Breast epithelium (tissue), 4 donors: ENCODE measurements at regions not wholly inside any gene's neighbourhood (a gene's known extent, or its start where the extent isn't known, plus 50 kb on each side); places are given as distances from the start of the nearest gene placed in this dataset.
"Not testable (repeated sequence)": the region's sequence is repeated elsewhere in the genome, so short reads cannot be mapped to it uniquely, and the experiment has no call there.

Source experiments
- DNase-seq, 2 donors: peaks; one replicate each; pipeline ENCODE4 v3.0.0-alpha.2; 2019; ENCODE audit warnings: low spot score in 2 of 2
- H3K27ac ChIP-seq, 2 donors: fragments of 200-600 bp; sonication (generic) in 1 of 2; one replicate each; pipeline ENCODE4 v1.5.1; 2016 to 2019; ENCODE audit warnings: mild to moderate bottlenecking in 1 of 2
- H3K27me3 ChIP-seq, 2 donors: fragments of 200-600 bp; sonication (generic) in 1 of 2; one replicate each; pipeline versions ENCODE4 v1.5.1 to v1.6.0; 2017 to 2019; ENCODE audit warnings: control low read depth in 1 of 2, mild to moderate bottlenecking in 1 of 2
- H3K36me3 ChIP-seq: fragments of 200-600 bp; one replicate; pipeline ENCODE4 v1.5.1; 2019
- H3K4me1 ChIP-seq, 2 donors: fragments of 200-600 bp; sonication (generic); one replicate each; pipeline ENCODE4 v1.5.1; 2016 to 2019; ENCODE audit warnings: control low read depth in 1 of 2
- H3K4me3 ChIP-seq, 3 donors: fragments of 200-600 bp; sonication (generic); 1 replicate in 2 of 3; 2 replicates in 1 of 3; pipeline ENCODE4 v1.5.1; 2016 to 2019; ENCODE audit warnings: mild to moderate bottlenecking in 3 of 3, moderate library complexity in 2 of 3
- H3K9me3 ChIP-seq, 2 donors: fragments of 200-600 bp; sonication (generic) in 1 of 2; one replicate each; pipeline ENCODE4 v1.5.1; 2016 to 2019; ENCODE audit warnings: control low read depth in 1 of 2
- POLR2AphosphoS5 ChIP-seq, 3 donors: sonication (generic); formaldehyde crosslinking; IDR thresholded peaks; one replicate each; pipeline ENCODE4 v1.6.1; 2017; ENCODE audit warnings: antibody characterized with exemption in 3 of 3
- intact Hi-C: fragments of 100-400 bp; cut with DNase I; formaldehyde crosslinking; loops from one replicate; pipeline ENCODE4 v1.15.1; 2023; ENCODE audit warnings: low total_unique reads
- TF ChIP-seq, protein P1 (sequence below), 3 donors: fragments of 450-650 bp; IDR thresholded peaks; one replicate each; pipeline ENCODE4 v1.5.1; 2016 to 2017; ENCODE audit warnings: antibody characterized with exemption in 3 of 3, mild to moderate bottlenecking in 3 of 3, moderate library complexity in 3 of 3

DNA sequence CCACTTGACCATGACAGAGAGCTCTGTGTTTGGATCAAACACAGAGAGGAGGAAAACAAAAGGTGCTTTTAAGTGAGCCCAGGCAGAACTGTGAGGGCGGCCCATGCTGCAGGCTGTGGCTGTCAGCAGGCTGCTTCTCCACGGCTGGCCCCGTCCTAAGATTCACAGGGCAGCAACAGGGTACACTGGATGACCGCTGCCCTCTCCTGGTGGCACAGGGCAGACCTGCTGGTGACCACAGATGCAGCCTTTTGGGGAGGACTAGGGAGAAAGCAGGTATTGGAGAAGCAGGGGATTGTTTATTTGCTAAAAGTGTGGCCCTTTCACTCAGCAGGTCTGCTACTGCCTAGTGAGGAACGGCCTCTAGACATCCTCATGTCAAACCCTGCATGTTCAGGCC lies 183.7 kb downstream of the ADRA2C start:
- DNase-seq, H3K9me3 ChIP-seq, H3K4me1 ChIP-seq, H3K27ac ChIP-seq, H3K36me3 ChIP-seq, H3K27me3 ChIP-seq, intact Hi-C loops, H3K4me3 ChIP-seq: not testable (repeated sequence)
- TF ChIP-seq, protein P1, sequence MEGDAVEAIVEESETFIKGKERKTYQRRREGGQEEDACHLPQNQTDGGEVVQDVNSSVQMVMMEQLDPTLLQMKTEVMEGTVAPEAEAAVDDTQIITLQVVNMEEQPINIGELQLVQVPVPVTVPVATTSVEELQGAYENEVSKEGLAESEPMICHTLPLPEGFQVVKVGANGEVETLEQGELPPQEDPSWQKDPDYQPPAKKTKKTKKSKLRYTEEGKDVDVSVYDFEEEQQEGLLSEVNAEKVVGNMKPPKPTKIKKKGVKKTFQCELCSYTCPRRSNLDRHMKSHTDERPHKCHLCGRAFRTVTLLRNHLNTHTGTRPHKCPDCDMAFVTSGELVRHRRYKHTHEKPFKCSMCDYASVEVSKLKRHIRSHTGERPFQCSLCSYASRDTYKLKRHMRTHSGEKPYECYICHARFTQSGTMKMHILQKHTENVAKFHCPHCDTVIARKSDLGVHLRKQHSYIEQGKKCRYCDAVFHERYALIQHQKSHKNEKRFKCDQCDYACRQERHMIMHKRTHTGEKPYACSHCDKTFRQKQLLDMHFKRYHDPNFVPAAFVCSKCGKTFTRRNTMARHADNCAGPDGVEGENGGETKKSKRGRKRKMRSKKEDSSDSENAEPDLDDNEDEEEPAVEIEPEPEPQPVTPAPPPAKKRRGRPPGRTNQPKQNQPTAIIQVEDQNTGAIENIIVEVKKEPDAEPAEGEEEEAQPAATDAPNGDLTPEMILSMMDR (IDR thresholded peaks at IDR 0.05): peak in 2 of 3 donors; percentile 25 to 30

DNA sequence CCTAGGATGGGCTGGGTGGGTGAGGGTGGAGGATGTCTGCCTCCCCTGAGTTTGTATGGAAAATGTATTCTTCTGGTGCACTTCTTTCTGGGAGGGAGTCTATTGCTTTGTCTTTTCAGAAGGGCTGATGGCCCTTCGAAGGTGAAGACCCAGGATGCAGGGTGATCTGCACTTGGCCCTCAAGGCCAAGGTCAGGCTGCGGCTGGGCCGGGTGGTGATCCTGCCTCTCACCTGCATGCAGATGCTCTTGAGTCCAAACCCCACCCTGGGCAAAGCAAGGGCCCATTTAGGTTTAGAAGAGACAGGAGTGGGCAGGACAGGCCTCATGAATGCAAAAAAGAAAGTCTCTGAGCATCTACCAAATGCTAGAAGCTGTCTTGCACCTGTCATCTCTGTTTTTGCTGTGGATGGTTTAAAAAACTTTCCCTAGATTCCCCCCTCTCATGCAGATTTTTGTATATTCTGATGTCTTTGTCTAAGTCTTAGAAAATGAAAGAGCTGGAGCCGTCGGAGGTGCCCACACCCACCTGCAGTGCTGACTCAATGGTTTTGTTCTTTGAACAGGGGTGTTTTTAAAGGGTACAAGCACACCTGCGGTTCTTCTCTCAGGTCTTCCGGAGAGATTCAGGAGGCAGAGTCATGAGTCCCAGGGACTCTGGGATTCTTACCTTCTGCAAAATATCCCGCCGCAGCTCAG lies 186.4 kb downstream of the ADRA2C start:
- H3K27ac ChIP-seq, intact Hi-C loops, DNase-seq, H3K4me1 ChIP-seq, H3K4me3 ChIP-seq, H3K36me3 ChIP-seq, H3K27me3 ChIP-seq, H3K9me3 ChIP-seq: not testable (repeated sequence)

DNA sequence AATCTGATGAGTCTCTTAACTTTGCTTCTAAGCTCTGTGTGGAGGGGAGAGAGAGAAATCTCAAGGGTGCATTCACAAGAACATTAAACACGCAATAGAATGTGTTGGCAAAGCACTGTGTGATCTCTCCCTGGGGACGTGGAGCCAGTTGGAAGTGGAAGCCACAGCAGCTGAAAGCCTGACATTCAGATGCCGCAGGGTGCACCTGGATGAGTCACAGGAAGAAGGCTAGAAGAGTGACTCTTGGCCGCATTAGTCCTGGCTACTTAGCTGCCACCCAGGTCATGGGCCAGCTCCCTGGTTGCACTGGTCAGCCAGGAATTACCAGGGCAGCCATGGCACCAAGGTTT lies 186.9 kb downstream of the ADRA2C start:
- intact Hi-C loops: not testable (repeated sequence)

DNA sequence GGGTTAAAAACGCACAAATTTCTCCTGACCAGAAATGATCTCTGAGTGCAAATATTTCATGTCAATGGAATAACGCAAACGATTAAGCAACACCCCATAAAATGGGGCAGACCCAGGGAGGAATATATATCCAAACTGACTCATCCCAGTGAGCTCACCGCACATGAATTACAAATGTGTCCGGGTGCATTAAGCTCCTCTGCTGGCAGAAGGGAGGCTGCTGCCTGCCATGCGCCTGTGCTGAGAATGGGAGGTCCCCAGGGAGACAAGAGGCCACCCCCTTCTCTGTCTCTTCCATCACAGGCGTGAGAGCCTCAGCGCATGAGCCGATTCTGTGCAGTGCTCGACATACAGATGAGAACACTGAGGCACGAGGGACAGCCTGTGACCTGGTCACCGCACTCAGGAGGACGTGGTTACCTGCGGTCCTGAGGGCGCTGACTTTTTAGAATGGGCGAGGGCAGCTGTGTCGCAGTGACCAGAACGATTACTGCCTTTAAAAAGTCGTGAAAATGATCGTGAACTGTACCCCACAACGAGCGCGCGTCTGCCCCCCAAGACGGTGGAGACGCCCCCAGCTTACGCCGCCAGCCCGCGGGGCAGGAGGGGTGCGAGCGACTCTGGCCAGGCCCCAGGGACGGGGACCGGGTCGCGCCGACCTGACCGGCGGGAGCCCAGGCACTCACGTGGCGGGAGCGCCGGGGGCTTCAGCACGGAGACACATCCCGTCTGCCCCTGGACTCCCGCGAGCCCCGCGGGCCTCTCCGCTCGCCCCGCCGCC lies 188.5 kb downstream of the ADRA2C start:
- peak overlapping the region; percentile 88 to 90 for H3K27ac ChIP-seq
- H3K27me3 ChIP-seq, intact Hi-C loops, H3K4me1 ChIP-seq, H3K9me3 ChIP-seq, H3K36me3 ChIP-seq: not testable (repeated sequence)
- peak overlapping the region; percentile 60 to 80 (median 78) for H3K4me3 ChIP-seq
- DNase-seq: peak in 1 of 2 donors; percentile 66

More for the DNA sequence above, 186.9 kb downstream of the ADRA2C start:
- H3K9me3 ChIP-seq, H3K27ac ChIP-seq, H3K4me1 ChIP-seq, DNase-seq, H3K27me3 ChIP-seq, H3K36me3 ChIP-seq, H3K4me3 ChIP-seq: not testable (repeated sequence)

DNA sequence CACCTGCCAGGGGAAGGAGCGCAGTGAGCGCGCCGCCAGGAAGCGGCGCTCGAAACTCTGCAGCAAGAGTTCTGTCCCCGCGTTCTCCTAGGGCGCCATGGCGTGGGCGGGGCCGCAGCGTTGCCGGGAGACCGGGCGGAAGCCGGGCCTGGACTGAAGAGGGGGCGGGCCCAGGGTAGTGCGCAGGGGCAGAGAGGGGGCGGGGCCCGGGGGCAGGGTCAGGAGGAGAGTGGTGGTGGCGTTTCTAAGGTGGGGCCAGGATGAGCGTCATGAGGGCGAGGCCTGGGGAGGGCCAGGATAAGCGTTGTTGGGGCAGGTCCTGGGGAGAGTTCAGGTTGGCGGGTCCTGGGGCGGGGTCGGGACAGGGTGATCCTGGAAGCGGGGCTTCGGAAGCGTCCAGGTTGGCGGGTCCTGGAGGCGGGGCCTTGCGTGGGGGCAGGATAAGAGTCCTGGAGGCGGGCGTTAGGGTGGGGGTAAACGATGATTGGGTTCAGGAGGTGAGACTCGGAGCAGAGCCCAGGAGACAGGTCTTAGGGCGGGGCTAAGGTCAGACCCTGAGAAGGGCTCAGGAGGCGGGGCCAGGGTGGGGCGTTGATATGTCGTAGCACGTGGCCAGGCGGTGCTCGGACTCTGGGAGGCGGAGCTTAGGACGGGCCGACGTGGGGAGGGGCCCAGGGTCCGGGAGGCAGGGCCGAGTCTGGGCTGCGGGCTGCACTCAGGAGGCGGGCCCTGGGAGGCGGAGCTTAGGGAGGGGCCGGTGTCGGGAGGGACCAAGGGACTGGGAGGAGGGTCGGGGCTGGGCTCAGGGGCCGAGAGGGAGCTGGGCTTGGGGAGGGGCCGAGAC lies 189.4 kb downstream of the ADRA2C start:
- H3K4me1 ChIP-seq, H3K36me3 ChIP-seq, H3K27me3 ChIP-seq, intact Hi-C loops, H3K9me3 ChIP-seq: not testable (repeated sequence)
- H3K27ac ChIP-seq: peak overlapping the region; percentile 88 to 90
- peak; percentile 99 to 100 for DNase-seq
- H3K4me3 ChIP-seq: peak overlapping the region; percentile 60 to 80 (median 78)
- peak in 2 of 3 donors; percentile 8 to 61 for TF ChIP-seq POLR2AphosphoS5 (IDR thresholded peaks at IDR 0.05)

DNA sequence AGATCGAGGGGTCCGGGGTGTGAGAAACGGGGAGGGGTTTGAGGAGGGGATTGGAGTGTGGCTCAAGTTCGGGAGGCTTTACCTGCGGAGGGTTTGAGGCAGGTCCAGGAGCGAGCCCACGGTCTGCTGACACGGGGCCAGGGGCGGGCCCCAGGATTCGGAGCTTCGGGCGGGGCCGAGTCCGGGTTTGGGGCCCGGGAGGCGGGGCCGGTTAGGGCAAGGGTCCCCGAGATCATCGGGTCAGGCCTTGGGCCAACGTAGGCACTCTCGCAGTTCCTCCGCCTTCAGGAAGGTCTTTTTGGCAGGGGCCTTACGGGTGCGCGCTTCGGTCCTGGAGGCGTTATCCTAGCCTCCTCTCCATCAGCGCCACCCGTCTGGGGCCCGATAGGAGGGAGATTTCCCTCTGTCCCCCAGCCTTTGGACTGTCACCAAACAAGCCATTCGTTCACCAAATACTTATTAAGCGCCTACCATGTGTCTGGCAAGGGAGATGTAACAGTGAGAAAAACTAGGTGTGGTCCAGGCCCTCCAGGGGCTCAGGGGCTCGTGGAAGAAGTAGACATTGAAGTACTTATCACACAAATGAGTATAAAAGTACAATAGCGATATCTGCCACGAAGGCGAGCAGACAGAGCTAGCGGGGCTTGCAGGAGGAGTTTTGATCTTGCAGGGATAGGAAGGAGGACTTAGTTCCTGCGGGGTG lies 190.1 kb downstream of the ADRA2C start:
- H3K9me3 ChIP-seq, DNase-seq, H3K36me3 ChIP-seq, H3K4me1 ChIP-seq, intact Hi-C loops, H3K27me3 ChIP-seq: not testable (repeated sequence)
- H3K27ac ChIP-seq: peak overlapping the region; percentile 88 to 90
- H3K4me3 ChIP-seq: peak overlapping the region; percentile 60 to 80 (median 78)

DNA sequence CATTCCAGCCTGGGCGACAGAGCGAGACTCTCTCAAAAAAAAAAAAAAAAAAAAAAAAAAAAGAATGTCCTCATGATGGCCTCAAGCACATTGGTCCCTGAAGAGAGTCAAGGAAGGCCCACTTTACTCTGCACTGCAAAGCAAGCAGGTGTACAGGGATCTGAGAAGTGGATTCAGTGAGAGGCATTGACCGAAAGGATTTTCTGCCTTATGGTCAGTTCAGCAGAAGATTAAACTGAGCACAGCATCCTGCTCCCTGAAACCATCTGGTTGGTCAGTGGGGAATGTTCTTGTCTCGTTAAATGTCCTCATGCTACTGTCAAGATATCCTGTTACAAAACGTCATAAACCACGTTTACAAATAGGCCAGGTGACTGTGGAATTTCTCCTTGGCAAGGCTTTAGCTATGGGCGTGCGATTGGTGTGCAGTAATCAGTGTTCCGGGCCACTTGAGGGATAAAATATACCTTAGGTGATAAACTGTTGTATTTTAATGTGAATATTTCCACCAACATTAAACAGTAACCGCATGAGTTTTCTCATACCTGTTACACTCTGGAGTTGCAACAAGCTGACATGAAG lies 195.0 kb downstream of the ADRA2C start:
- H3K4me3 ChIP-seq, H3K4me1 ChIP-seq, H3K36me3 ChIP-seq, intact Hi-C loops, DNase-seq, H3K27ac ChIP-seq, H3K27me3 ChIP-seq, H3K9me3 ChIP-seq: not testable (repeated sequence)

DNA sequence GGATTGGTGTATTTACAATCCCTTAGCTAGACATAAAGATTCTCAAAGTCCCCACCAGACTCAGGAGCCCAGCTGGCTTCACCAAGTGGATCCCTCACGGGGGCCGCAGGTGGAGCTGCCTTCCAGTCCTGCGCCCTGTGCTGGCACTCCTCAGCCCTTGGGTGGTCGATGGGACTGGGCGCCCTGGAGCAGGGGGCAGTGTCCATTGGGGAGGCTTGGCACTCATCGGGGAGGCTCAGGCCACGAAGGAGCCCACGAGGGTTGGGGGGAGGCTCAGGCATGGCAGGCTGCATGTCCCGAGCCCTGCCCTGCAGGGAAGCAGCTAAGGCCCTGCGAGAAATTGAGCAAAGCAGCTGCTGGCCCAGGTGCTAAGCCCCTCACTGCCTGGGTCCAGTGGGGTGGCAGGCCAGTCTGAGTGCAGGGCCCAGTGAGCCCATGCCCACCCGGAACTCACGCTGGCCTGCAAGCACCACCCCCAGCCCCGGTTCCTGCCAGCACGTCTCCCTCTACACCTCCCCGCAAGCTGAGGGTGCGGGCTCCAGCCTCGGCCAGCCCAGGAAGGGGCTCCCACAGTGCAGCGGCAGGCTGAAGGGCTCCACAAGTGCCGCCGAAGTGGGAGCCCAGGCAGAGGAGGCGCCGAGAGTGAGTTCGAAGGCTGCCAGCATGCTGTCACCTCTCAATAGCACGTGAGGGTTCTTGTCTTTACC lies 198.5 kb downstream of the ADRA2C start:
- H3K4me1 ChIP-seq, DNase-seq: not testable (repeated sequence)

DNA sequence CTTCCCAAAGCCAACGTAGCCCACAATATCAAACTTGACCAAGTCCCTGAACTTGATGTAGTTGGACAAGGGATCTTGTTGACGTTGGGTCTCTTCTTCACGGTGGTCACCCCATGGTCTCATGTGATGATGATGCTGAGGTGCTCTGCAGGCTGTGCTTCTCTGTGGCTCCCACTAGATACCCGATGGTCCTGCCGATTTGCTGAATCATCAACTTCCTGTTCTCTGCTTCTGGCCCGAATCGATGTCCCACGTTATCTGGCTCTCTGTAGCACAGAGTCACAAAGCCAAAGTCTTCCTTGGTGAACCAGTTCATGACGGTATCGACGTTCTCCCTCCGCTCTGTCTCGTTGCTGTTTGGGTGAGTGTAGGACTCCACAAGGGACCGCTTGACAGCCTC lies 201.0 kb downstream of the ADRA2C start:
- intact Hi-C loops, H3K27ac ChIP-seq, H3K27me3 ChIP-seq, H3K36me3 ChIP-seq, DNase-seq, H3K4me1 ChIP-seq, H3K4me3 ChIP-seq, H3K9me3 ChIP-seq: not testable (repeated sequence)

More for the DNA sequence above, 198.5 kb downstream of the ADRA2C start:
- H3K27ac ChIP-seq, H3K27me3 ChIP-seq, H3K4me3 ChIP-seq, intact Hi-C loops, H3K9me3 ChIP-seq, H3K36me3 ChIP-seq: not testable (repeated sequence)

DNA sequence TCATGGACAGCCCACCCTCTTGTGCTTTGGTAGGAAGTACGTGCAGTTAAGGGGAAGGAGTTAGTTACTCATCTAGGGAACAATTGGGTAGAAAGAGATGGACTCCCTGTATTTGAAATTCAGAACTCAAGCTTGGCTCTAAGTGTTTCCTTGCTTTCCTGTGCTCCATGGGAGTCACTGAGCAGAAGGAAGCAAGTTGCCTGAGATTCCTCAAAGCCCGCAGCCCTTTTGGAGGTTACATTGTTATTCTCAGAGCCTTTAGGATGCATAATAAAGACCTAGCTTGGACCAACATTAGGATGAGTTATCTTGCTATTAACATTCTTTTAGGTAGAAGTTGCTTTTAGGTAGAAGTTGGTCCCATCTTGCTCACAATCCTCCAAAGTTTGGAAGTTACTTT lies 206.4 kb downstream of the ADRA2C start:
- H3K4me3 ChIP-seq, DNase-seq, H3K4me1 ChIP-seq, H3K27me3 ChIP-seq, H3K27ac ChIP-seq, H3K36me3 ChIP-seq, intact Hi-C loops, H3K9me3 ChIP-seq: not testable (repeated sequence)
